Cardiac fibroblast (primary cell): ENCODE measurements at regions not wholly inside any gene's neighbourhood (a gene's known extent, or its start where the extent isn't known, plus 50 kb on each side); places are given as distances from the start of the nearest gene placed in this dataset.

Experiments used
- DNase-seq, 2 donors: peaks; one replicate each; pipeline versions ENCODE4 v3.0.0 to v3.0.0-alpha.2; 2010; ENCODE audit warnings: low read depth in 2 of 2
- H3K4me3 ChIP-seq, 2 donors: replicated peaks in 1 of 2; 1 replicate in 1 of 2; 2 replicates in 1 of 2; pipeline ENCODE4 v1.5.1; 2011; ENCODE audit warnings: low read depth in 2 of 2, low read length in 2 of 2, mild to moderate bottlenecking in 2 of 2, moderate library complexity in 1 of 2
- TF ChIP-seq, protein P1 (sequence below): IDR thresholded peaks from one replicate; pipeline ENCODE4 v1.5.1; 2011; ENCODE audit warnings: low read depth, mild to moderate bottlenecking, low read length, inconsistent platforms

DNA sequence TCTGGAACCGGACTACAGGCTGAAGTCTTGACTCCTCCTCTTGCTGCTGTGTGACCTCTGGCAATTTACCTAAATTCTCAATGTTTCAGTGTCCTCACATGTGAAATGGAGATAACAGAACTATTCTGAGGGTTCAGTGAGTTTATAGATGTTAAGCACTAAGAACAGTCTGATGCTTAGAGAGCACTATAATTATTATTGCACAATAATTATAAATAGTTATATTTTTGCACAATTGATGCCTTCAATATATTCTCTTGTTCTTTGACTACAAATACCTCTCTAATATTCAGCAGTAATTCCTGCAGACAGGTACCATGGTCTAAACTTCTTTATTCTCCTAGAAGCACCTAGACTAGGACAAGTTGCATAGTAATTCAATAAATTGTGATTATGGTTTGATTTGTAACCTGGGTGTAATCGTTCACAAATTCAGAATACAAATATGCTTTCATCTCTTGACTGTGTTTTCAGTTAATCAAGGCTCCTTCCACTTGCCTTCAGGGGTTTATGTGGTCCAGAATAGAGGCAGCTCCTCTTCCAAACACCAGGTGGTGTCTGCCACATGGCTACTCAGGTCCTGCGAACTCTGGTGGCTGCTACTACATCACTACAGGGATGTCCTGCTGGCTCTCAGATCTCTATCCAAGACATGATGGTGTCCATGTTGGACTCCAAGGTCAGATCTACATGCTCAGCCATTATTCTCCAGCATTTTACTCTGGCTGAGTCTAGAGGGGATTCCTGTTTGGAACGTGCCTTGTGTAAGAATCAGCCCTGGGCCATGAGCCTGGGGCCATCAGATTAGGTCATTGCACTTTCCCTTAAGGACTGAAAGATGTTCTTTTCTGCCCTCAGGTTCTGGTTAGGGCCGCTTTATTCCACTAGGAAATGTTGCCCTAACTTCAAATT lies 103.4 kb downstream of the QRFPR start:
- peak in 1 of 2 donors; percentile 15 for DNase-seq
- H3K4me3 ChIP-seq: no peak overlapping the region
- TF ChIP-seq, protein P1, sequence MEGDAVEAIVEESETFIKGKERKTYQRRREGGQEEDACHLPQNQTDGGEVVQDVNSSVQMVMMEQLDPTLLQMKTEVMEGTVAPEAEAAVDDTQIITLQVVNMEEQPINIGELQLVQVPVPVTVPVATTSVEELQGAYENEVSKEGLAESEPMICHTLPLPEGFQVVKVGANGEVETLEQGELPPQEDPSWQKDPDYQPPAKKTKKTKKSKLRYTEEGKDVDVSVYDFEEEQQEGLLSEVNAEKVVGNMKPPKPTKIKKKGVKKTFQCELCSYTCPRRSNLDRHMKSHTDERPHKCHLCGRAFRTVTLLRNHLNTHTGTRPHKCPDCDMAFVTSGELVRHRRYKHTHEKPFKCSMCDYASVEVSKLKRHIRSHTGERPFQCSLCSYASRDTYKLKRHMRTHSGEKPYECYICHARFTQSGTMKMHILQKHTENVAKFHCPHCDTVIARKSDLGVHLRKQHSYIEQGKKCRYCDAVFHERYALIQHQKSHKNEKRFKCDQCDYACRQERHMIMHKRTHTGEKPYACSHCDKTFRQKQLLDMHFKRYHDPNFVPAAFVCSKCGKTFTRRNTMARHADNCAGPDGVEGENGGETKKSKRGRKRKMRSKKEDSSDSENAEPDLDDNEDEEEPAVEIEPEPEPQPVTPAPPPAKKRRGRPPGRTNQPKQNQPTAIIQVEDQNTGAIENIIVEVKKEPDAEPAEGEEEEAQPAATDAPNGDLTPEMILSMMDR: peak; percentile 32

DNA sequence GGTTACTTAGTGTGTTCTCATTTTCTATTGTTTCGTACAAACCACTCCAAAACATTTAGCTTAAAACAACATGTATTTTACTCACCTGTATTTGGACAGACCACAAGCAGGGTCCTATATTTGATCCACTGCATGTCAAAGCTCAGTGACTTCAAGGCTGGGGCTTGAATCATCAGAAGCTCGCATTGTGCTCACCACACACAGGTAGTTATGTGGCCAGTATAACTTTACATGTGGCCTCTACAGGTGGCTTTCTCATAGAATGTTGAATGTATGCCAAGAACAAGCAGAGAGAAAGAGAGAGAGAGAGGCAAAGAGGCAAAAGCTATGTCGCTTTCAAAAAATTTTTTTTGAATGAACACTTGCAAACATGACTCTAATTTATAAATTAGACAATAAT lies 107.6 kb downstream of the QRFPR start:
- DNase-seq: no peak
- no peak overlapping the region for H3K4me3 ChIP-seq
- TF ChIP-seq, protein P1: no peak

DNA sequence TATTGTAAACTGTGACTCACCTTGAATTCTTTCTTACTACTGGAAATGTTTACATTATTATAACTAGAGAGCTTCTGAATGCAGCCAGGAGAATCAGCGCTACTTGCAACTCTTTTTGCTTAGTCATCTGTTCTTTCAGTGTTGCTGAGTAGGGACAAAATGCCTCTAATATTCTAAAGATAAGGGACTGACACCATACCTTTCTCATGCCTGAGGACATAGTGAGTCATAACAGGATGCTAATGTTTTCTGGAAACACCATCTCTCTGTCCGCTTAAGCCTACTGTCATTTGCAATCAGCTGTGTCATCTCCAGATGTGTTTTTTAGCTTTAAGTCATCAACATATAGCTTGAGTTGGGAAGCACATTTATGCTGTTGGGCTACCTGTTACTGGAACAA lies 108.3 kb downstream of the QRFPR start:
- no peak overlapping the region for H3K4me3 ChIP-seq
- peak; percentile 60 to 73 for DNase-seq
- TF ChIP-seq, protein P1: no peak

DNA sequence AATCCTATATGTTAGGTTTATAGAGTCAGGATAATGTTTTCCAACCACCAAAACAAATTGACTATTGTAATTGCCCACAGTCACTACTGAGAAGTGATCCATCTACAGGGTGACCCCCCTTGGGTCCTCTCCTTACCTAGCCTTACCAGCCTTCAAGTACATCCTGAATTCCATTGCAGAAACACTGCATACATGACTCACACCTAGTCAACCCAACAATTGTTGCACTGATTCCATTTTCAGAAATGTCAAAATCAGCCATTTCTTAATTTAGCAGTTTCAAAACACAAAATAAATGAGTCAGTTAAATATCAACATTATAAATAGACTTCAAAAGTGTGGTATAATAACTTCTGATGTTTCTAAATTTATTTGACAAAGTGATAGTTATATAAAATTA lies 106.3 kb upstream of the TNIP3 start:
- DNase-seq: peak; percentile 11 to 66
- TF ChIP-seq, protein P1: no peak
- H3K4me3 ChIP-seq: no peak overlapping the region

DNA sequence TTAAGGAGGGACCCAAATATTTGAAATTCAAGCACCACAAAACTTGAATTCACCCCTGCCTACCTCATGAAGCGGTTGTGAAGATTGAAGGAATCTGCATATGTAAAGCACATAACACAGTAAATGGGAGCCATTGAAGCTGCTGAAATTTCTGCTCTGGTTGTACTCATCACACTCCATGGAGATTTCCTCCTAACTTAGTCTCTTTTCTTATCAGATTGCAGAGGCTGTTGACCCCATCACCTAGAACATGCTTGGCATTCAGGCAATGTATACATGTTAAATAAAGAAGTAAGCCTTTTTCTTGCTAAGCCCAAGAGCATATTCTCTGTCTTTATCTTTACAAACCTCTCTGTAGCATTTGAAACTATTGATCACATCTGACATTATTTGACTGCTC lies 104.9 kb upstream of the TNIP3 start:
- H3K4me3 ChIP-seq: no peak overlapping the region
- DNase-seq: no peak
- TF ChIP-seq, protein P1: no peak

DNA sequence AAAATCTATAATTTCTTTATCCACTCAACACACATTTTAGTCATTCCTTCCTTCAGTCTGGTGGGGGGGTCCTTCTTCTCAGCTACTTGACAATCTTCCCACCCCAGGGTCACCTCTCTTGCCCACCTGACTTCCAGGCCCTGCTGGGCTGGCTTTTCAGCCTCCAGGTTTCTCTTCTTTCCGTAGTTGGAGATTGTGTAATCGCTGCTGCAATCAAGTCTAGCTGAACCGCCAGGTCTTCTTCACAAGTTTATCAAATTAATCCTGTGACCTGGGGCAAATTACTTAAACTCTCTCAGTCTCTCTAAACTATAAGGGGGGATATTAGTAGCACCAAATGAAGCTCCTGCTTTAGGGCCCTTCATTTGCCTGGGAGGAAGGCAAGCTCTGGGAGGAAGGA lies 102.9 kb upstream of the TNIP3 start:
- DNase-seq: no peak
- H3K4me3 ChIP-seq: no peak overlapping the region
- TF ChIP-seq, protein P1: no peak
